ENCODE measurements at regions not wholly inside any gene's neighbourhood (a gene's known extent, or its start where the extent isn't known, plus 50 kb on each side); places are given as distances from the start of the nearest gene placed in this dataset.
"Not testable (repeated sequence)": the region's sequence is repeated elsewhere in the genome, so short reads cannot be mapped to it uniquely, and the experiment has no call there.

GRCh38 chr4:12379191-12379590, 950.5 kb upstream of the HS3ST1 start:
- Histone ChIP-seq H3K4me1 (no peaks in the 10 kb centered on the region), H3K27me3 (no peaks in the 10 kb centered on the region), H3K27ac (no peak overlapping the region), H3K36me3 (no peaks in the 10 kb centered on the region), H3K9me3 (peaks cover 0 to 14% of the 10 kb centered on the region in 2 donors), H3K4me3 (no peak overlapping the region)
- intact Hi-C loops (cut with DNase I; ENCODE audit: low total_unique reads), result no loop called here
- TF ChIP-seq CTCF (IDR thresholded peaks at IDR 0.05) (no peak), POLR2AphosphoS5 (IDR thresholded peaks at IDR 0.05) (no peak), POLR2A (IDR thresholded peaks at IDR 0.05) (no peak)
- no peak for DNase-seq (ENCODE audit: low spot score in 2 of 2)

- Histone ChIP-seq H3K27ac (no peak overlapping the region), H3K4me1 (no peaks in the 10 kb centered on the region), H3K4me3 (no peak overlapping the region), H3K9me3 (no peaks in the 10 kb centered on the region), H3K36me3 (no peaks in the 10 kb centered on the region), H3K27me3 (no peaks in the 10 kb centered on the region)
- intact Hi-C loops (cut with DNase I; ENCODE audit: low total_unique reads), result no loop called here
- no peak for DNase-seq (ENCODE audit: low spot score in 2 of 2)
- TF ChIP-seq POLR2A (IDR thresholded peaks at IDR 0.05), result no peak
- no peak for TF ChIP-seq CTCF (IDR thresholded peaks at IDR 0.05)
- TF ChIP-seq POLR2AphosphoS5 (IDR thresholded peaks at IDR 0.05), result no peak
These were observed 947.1 kb upstream of the HS3ST1 start for GRCh38 chr4:12375805-12376204.

- intact Hi-C loops (cut with DNase I; ENCODE audit: low total_unique reads); H3K27me3 ChIP-seq; H3K4me1 ChIP-seq; DNase-seq (ENCODE audit: low spot score in 2 of 2); H3K36me3 ChIP-seq; H3K9me3 ChIP-seq; H3K27ac ChIP-seq; H3K4me3 ChIP-seq: not testable (repeated sequence)
These were observed 937.2 kb upstream of the HS3ST1 start for GRCh38 chr4:12365869-12366268.

GRCh38 chr4:12360391-12360790, 931.7 kb upstream of the HS3ST1 start:
- no peaks in the 10 kb centered on the region for H3K9me3 ChIP-seq
- intact Hi-C loops (cut with DNase I; ENCODE audit: low total_unique reads), result no loop called here
- DNase-seq (ENCODE audit: low spot score in 2 of 2), result no peak
- H3K36me3 ChIP-seq, result no peaks in the 10 kb centered on the region
- H3K27me3 ChIP-seq, result no peaks in the 10 kb centered on the region
- no peak for TF ChIP-seq POLR2A (IDR thresholded peaks at IDR 0.05)
- no peak for TF ChIP-seq CTCF (IDR thresholded peaks at IDR 0.05)
- no peak for TF ChIP-seq POLR2AphosphoS5 (IDR thresholded peaks at IDR 0.05)
- no peaks in the 10 kb centered on the region for H3K4me1 ChIP-seq
- no peak overlapping the region for H3K27ac ChIP-seq
- H3K4me3 ChIP-seq, result no peak overlapping the region

- Histone ChIP-seq H3K27me3 (no peaks in the 10 kb centered on the region), H3K9me3 (no peaks in the 10 kb centered on the region), H3K4me1 (no peaks in the 10 kb centered on the region), H3K4me3 (no peak overlapping the region), H3K27ac (no peak overlapping the region), H3K36me3 (no peaks in the 10 kb centered on the region)
- no peak for DNase-seq (ENCODE audit: low spot score in 2 of 2)
- intact Hi-C loops (cut with DNase I; ENCODE audit: low total_unique reads), result no loop called here
- no peak for TF ChIP-seq POLR2AphosphoS5 (IDR thresholded peaks at IDR 0.05)
- TF ChIP-seq CTCF (IDR thresholded peaks at IDR 0.05), result no peak
- no peak for TF ChIP-seq POLR2A (IDR thresholded peaks at IDR 0.05)
These were observed 930.7 kb upstream of the HS3ST1 start for GRCh38 chr4:12359420-12359819.

- H3K4me1 ChIP-seq; intact Hi-C loops (cut with DNase I; ENCODE audit: low total_unique reads); H3K27me3 ChIP-seq; DNase-seq (ENCODE audit: low spot score in 2 of 2); H3K27ac ChIP-seq; H3K9me3 ChIP-seq; H3K4me3 ChIP-seq; H3K36me3 ChIP-seq: not testable (repeated sequence)
These were observed 904.4 kb upstream of the HS3ST1 start for GRCh38 chr4:12333083-12333482.
